HepG2 (cell line): ENCODE measurements at regions not wholly inside any gene's neighbourhood (a gene's known extent, or its start where the extent isn't known, plus 50 kb on each side); places are given as distances from the start of the nearest gene placed in this dataset.

Experiments
- ATAC-seq: fragments of 200-7000 bp; cut with Tn5 transposase; 3 replicates; pipeline ENCODE4 v1.9.1; 2020; ENCODE audit warnings: mild to moderate bottlenecking, moderate library complexity
- BruUV-seq: library from RNA; stranded (reverse); fragments of 400-500 nt; replicated peaks from 2 replicates; lab custom pipeline; 2021; lab: Mats Ljungman, UMichigan
- CTCF ChIA-PET: fragments of 300-600 bp; formaldehyde crosslinking; extraction: SDS; loops from one replicate; lab custom pipeline; 2021; ENCODE audit warnings: low total read pairs, inconsistent platforms, low intra/inter-chr PET ratio; lab: Yijun Ruan, JAX
- POLR2A ChIA-PET: fragments of 350-600 bp; sonication (Branson Sonifier 250); formaldehyde crosslinking; loops from one replicate; lab custom pipeline; 2020; ENCODE audit warnings: antibody characterized with exemption, inconsistent platforms; lab: Yijun Ruan, JAX
- DNase-seq: peaks from one replicate; pipeline ENCODE4 v3.0.0-alpha.2; 2015; ENCODE audit warnings: low spot score
- FAIRE-seq: peaks from 3 replicates; lab custom pipeline; 2011; peaks lifted over from hg19 to GRCh38; lab: Jason Lieb, UNC
- H2AFZ ChIP-seq: one replicate; pipeline ENCODE4 v1.6.1; 2011; ENCODE audit warnings: low read length, inconsistent platforms
- H3K27ac ChIP-seq: fragments of 300-600 bp; 3 replicates; pipeline ENCODE4 v1.8.0; 2011; ENCODE audit warnings: mixed run types, mild to moderate bottlenecking, mixed read lengths, low read length, inconsistent platforms; ENCODE audit not compliant: insufficient read depth; ENCODE audit errors: extremely low read length
- H3K27me3 ChIP-seq, 2 experiments: fragments of 200-600 bp in 1 of 2; 2 replicates in 1 of 2; 3 replicates in 1 of 2; pipeline versions ENCODE4 v1.6.0 to v1.8.0; 2011; ENCODE audit warnings: low read length in 2 of 2, mild to moderate bottlenecking in 2 of 2, moderate library complexity in 2 of 2, inconsistent platforms in 1 of 2; ENCODE audit not compliant: insufficient read depth in 2 of 2, control insufficient read depth in 1 of 2
- H3K36me3 ChIP-seq, 2 experiments: fragments of 200-600 bp in 1 of 2; replicated peaks in 1 of 2; 2 replicates in 1 of 2; 3 replicates in 1 of 2; pipeline versions ENCODE4 v1.5.1 to v1.8.0; 2011; ENCODE audit warnings: low read length in 2 of 2, inconsistent platforms in 1 of 2; ENCODE audit not compliant: insufficient read depth in 2 of 2, control insufficient read depth in 1 of 2
- H3K4me1 ChIP-seq: 2 replicates; pipeline ENCODE4 v1.5.1; 2012; ENCODE audit warnings: low read length, inconsistent platforms; ENCODE audit not compliant: insufficient read depth
- H3K4me2 ChIP-seq: 2 replicates; pipeline ENCODE4 v1.6.0; 2011; ENCODE audit warnings: low read depth, low read length, inconsistent platforms
- H3K4me3 ChIP-seq, 3 experiments: fragments of 200-600 bp in 1 of 3; sonication (generic), shearing (Covaris generic) in 1 of 3; replicated peaks in 1 of 3; 2 replicates each; pipeline ENCODE4 v1.5.1; 2011 to 2016; ENCODE audit warnings: low read length in 3 of 3, inconsistent platforms in 2 of 3, low read depth in 2 of 3, mild to moderate bottlenecking in 2 of 3, control low read depth in 1 of 3, mixed read lengths in 1 of 3; ENCODE audit not compliant: insufficient read depth in 1 of 3
- H3K79me2 ChIP-seq: one replicate; pipeline ENCODE4 v1.6.1; 2011; ENCODE audit warnings: low read length, inconsistent platforms; ENCODE audit not compliant: insufficient read depth
- H3K9ac ChIP-seq: 2 replicates; pipeline ENCODE4 v1.6.0; 2011; ENCODE audit warnings: mild to moderate bottlenecking, low read depth, low read length, inconsistent platforms; ENCODE audit not compliant: insufficient read depth
- H3K9me3 ChIP-seq: 2 replicates; pipeline ENCODE4 v1.5.1; 2012; ENCODE audit warnings: mild to moderate bottlenecking, low read length
- H4K20me1 ChIP-seq: 2 replicates; pipeline ENCODE4 v1.6.0; 2011; ENCODE audit warnings: inconsistent platforms, mild to moderate bottlenecking, low read length, moderate library complexity; ENCODE audit not compliant: insufficient read depth
- DR1 ChIP-seq: sonication (generic); formaldehyde crosslinking; IDR thresholded peaks from 2 replicates; pipeline ENCODE4 v1.8.0; 2021; ENCODE audit warnings: mild to moderate bottlenecking, missing genetic modification reagents, inconsistent platforms
- E2F1 ChIP-seq: sonication (generic); formaldehyde crosslinking; IDR thresholded peaks from 2 replicates; pipeline ENCODE4 v1.5.0; 2020; ENCODE audit warnings: missing genetic modification reagents
- HNRNPL ChIP-seq: fragments of 200-400 bp; formaldehyde crosslinking; IDR thresholded peaks from 2 replicates; pipeline ENCODE4 v1.6.1; 2017; ENCODE audit warnings: mild to moderate bottlenecking, low read depth, low read length
- HOXA9 ChIP-seq: sonication (generic); formaldehyde crosslinking; IDR thresholded peaks from 2 replicates; pipeline ENCODE4 v1.8.1; 2022; ENCODE audit warnings: missing genetic modification reagents, mild to moderate bottlenecking, moderate library complexity, borderline replicate concordance
- RNF219 ChIP-seq: sonication (generic); formaldehyde crosslinking; IDR thresholded peaks from 2 replicates; pipeline ENCODE4 v1.5.0; 2020; ENCODE audit warnings: mild to moderate bottlenecking, missing genetic modification reagents
- SAFB2 ChIP-seq: sonication (generic); formaldehyde crosslinking; IDR thresholded peaks from 2 replicates; pipeline ENCODE4 v1.5.1; 2020; ENCODE audit warnings: missing genetic modification reagents, low read depth, mild to moderate bottlenecking, borderline replicate concordance
- ZFP62 ChIP-seq: sonication (generic); formaldehyde crosslinking; IDR thresholded peaks from 2 replicates; pipeline ENCODE4 v1.4.0; 2020; ENCODE audit warnings: missing genetic modification reagents
- ZNF446 ChIP-seq: sonication (generic); formaldehyde crosslinking; IDR thresholded peaks from 2 replicates; pipeline ENCODE4 v1.5.0; 2020; ENCODE audit warnings: mild to moderate bottlenecking, missing genetic modification reagents
- ZSCAN12 ChIP-seq: sonication (generic); formaldehyde crosslinking; IDR thresholded peaks from 2 replicates; pipeline ENCODE4 v1.9.0; 2021; ENCODE audit warnings: mild to moderate bottlenecking, missing genetic modification reagents
- WGBS: methylation state at CpG from one replicate; pipeline ENCODE4 v1.1.6; 2017; ENCODE audit warnings: low lambda C conversion rate; 5-methylcytosine and 5-hydroxymethylcytosine counted together
- in situ Hi-C: cut with HindIII; loops from 2 replicates; pipeline ENCODE4 v1.10.0; 2017; ENCODE audit warnings: low pct_unique_long_range_greater_than_20kb; ENCODE audit not compliant: extremely low pct_ligation_motif_present
- intact Hi-C: fragments of 100-400 bp; cut with micrococcal nuclease; formaldehyde crosslinking; loops from one replicate; pipeline ENCODE4 v1.10.0; 2022; ENCODE audit not compliant: unreplicated experiment
- TF ChIP-seq, protein P1 (sequence below): sonication (generic); formaldehyde crosslinking; IDR thresholded peaks from 2 replicates; pipeline ENCODE4 v1.4.0; 2020; ENCODE audit warnings: mild to moderate bottlenecking, missing genetic modification reagents
- TF ChIP-seq, protein P2 (sequence below): IDR thresholded peaks from 2 replicates; pipeline ENCODE4 v1.6.1; 2016; ENCODE audit warnings: missing compliant biosample characterization, missing genetic modification reagents, borderline replicate concordance

- intact Hi-C loops (no loop called here), in situ Hi-C loops (no loop called here)
- Histone ChIP-seq H3K9me3 (no peaks in the 10 kb centered on the region), H3K4me3 (no peak overlapping the region), H4K20me1 (no peaks in the 10 kb centered on the region), H3K27me3 (peaks cover 0 to 11% of the 10 kb centered on the region in 2 experiments; a peak in 4 of 5 replicates), H2AFZ (no peak overlapping the region), H3K79me2 (no peaks in the 10 kb centered on the region), H3K4me2 (no peak overlapping the region), H3K36me3 (no peaks in the 10 kb centered on the region), H3K4me1 (no peaks in the 10 kb centered on the region), H3K9ac (no peak overlapping the region), H3K27ac (no peak overlapping the region)
- BruUV-seq = no TSS peak
- WGBS = 0% methylated on average over 1 of the region's 1 CpG
- ChIA-PET POLR2A (no interaction called here), CTCF (no interaction called here)
- ATAC-seq (no peak), FAIRE-seq (no peak), DNase-seq (no peak)
- no peak for TF ChIP-seq SAFB2 (CRISPR knock-in tag)
- no peak for TF ChIP-seq ZNF446
- TF ChIP-seq ZSCAN12 (CRISPR knock-in tag) = no peak
- no peak for TF ChIP-seq HOXA9 (CRISPR knock-in tag)
- no peak for TF ChIP-seq E2F1 (CRISPR knock-in tag)
- TF ChIP-seq HNRNPL = no peak
- TF ChIP-seq, protein P1, sequence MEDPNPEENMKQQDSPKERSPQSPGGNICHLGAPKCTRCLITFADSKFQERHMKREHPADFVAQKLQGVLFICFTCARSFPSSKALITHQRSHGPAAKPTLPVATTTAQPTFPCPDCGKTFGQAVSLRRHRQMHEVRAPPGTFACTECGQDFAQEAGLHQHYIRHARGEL (CRISPR knock-in tag) = no peak
- TF ChIP-seq, protein P2, sequence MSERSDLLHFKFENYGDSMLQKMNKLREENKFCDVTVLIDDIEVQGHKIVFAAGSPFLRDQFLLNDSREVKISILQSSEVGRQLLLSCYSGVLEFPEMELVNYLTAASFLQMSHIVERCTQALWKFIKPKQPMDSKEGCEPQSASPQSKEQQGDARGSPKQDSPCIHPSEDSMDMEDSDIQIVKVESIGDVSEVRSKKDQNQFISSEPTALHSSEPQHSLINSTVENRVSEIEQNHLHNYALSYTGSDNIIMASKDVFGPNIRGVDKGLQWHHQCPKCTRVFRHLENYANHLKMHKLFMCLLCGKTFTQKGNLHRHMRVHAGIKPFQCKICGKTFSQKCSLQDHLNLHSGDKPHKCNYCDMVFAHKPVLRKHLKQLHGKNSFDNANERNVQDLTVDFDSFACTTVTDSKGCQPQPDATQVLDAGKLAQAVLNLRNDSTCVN (CRISPR knock-in tag) = no peak
- no peak for TF ChIP-seq RNF219 (CRISPR knock-in tag)
- no peak for TF ChIP-seq DR1 (CRISPR knock-in tag)
- TF ChIP-seq ZFP62 (CRISPR knock-in tag) = no peak
Observed at GRCh38 chr4:71232846-71233245, 106.0 kb upstream of the SLC4A4 start.
